ENCODE measurements at regions not wholly inside any gene's neighbourhood (a gene's known extent, or its start where the extent isn't known, plus 50 kb on each side); places are given as distances from the start of the nearest gene placed in this dataset.
A peak's percentile ranks its signal among the peaks of the same experiment; 100 is the strongest.

DNA sequence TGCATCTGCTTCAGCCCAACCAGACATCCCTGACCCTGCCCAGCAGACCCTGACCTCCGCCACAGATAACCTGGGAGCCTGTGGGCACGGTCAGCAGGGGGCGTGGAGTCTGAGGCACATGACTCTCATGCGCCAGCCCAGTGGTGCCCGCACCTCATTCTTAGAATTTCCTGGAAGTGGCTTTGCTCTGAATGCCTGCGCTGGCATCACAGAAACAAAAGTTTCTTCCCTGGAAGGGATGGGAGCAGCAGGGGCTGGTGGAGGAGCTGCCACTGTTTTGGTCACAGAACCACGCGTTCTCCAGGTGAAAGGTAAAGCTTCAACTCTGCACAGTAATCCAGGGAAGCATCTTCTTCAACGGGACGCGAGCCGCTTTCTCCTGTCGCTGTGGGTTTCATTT, 67.9 kb upstream of the DUSP22 start:
- Histone ChIP-seq H3K9me3 (no peaks in the 10 kb centered on the region), H3K36me3 (no peaks in the 10 kb centered on the region), H3K27ac (no peak overlapping the region), H3K4me1 (ENCODE audit: insufficient read depth) (no peaks in the 10 kb centered on the region), H3K27me3 (no peaks in the 10 kb centered on the region), H3K4me3 (no peak overlapping the region)
- intact Hi-C loops (cut with DNase I) = no loop called here
- DNase-seq = no peak
- WGBS, 3 donors = 88 to 93% (median 92%) methylated on average over 13 of the region's 13 CpGs
- no peak for TF ChIP-seq EP300 (IDR thresholded peaks at IDR 0.05)
- no peak for TF ChIP-seq CTCF (IDR thresholded peaks at IDR 0.05)
- TF ChIP-seq POLR2A (IDR thresholded peaks at IDR 0.05) = no peak

DNA sequence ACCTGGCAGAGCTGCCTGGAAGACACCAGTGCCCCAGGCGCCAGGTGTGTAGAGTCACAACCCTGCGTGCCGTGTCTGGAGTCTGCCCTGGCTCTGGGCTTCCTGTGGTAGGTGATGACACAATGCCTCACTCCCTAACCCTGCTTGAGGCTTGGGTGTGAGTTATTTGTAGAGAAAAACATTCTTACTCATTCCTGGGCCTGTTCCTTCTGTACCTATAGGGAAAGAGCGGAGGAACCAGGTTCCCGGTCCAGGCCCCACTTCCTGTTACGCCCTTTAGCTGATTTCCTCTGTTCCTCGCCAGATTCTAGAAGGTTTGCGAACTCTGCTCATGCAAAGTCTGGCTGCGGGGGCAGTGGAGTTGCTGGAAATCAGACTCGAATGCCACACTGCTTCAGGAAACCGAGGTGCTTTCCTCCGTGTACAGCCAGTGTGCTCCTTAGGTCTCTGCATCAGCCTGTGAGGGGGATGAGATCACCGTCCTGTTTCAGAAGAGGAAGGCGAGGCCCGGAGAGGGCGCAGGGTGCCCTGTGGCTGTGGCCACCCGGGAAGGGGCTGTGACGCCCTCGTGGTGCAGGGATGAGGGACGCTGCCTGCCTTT, 67.1 kb upstream of the DUSP22 start:
- Histone ChIP-seq H3K36me3 (no peaks in the 10 kb centered on the region), H3K4me1 (ENCODE audit: insufficient read depth) (no peaks in the 10 kb centered on the region), H3K4me3 (no peak overlapping the region), H3K9me3 (no peaks in the 10 kb centered on the region), H3K27ac (no peak overlapping the region), H3K27me3 (no peaks in the 10 kb centered on the region)
- DNase-seq = no peak
- no peak for TF ChIP-seq CTCF (IDR thresholded peaks at IDR 0.05)
- no peak for TF ChIP-seq EP300 (IDR thresholded peaks at IDR 0.05)
- no peak for TF ChIP-seq POLR2A (IDR thresholded peaks at IDR 0.05)
- WGBS, 3 donors = 75 to 79% (median 77%) methylated on average over 20 of the region's 20 CpGs
- intact Hi-C loops (cut with DNase I) = no loop called here

- no peak overlapping the region for H3K27ac ChIP-seq
- H3K4me3 ChIP-seq = no peak overlapping the region
- no peak for DNase-seq
- H3K9me3 ChIP-seq = no peaks in the 10 kb centered on the region
- TF ChIP-seq CTCF (IDR thresholded peaks at IDR 0.05) = no peak
- no peaks in the 10 kb centered on the region for H3K36me3 ChIP-seq
- 84 to 86% (median 86%) methylated on average over 17 of the region's 17 CpGs for WGBS, 3 donors
- H3K27me3 ChIP-seq = no peaks in the 10 kb centered on the region
- intact Hi-C loops (cut with DNase I) = no loop called here
- no peaks in the 10 kb centered on the region for H3K4me1 ChIP-seq (ENCODE audit: insufficient read depth)
Observed at GRCh38 chr6:225907-226306, 66.4 kb upstream of the DUSP22 start.

DNA sequence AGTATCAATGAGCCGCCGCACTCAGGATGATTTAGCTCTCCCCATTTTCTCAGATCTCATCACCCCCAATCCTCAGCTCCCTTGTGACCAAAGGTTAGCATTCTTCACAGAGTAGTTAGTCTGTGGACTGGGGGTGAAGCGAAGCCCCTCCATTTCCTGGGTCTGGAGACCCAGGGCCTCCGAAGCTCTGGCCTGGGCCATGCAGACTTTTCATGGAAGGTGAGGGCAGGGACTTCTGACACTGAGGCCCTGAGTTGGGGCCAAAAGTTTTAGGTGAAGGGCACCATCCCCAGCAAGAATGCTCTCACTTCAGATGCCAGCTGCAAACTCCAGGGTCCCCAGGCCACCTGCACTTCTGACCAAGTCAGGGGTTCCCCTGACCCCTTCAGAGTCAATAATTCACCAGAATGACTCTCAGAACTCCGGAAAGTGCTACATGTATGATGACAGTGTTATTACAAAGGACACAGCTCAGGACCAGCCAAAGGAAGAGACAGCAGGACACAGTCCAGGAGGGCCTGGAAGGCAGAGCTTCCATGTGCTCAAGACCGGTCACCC, 65.7 kb upstream of the DUSP22 start:
- H3K4me3 ChIP-seq = no peak overlapping the region
- WGBS, 3 donors = 92 to 98% (median 93%) methylated on average over 6 of the region's 6 CpGs
- H3K36me3 ChIP-seq = no peaks in the 10 kb centered on the region
- H3K4me1 ChIP-seq (ENCODE audit: insufficient read depth) = no peaks in the 10 kb centered on the region
- DNase-seq = peak in 1 of 5 donors; percentile 9
- no peaks in the 10 kb centered on the region for H3K27me3 ChIP-seq
- no peak for TF ChIP-seq CTCF (IDR thresholded peaks at IDR 0.05)
- no peak for TF ChIP-seq POLR2A (IDR thresholded peaks at IDR 0.05)
- TF ChIP-seq EP300 (IDR thresholded peaks at IDR 0.05) = no peak
- H3K9me3 ChIP-seq = no peaks in the 10 kb centered on the region
- intact Hi-C loops (cut with DNase I) = no loop called here
- H3K27ac ChIP-seq = no peak overlapping the region
